ENCODE measurements at regions not wholly inside any gene's neighbourhood (a gene's known extent, or its start where the extent isn't known, plus 50 kb on each side); places are given as distances from the start of the nearest gene placed in this dataset.

DNA sequence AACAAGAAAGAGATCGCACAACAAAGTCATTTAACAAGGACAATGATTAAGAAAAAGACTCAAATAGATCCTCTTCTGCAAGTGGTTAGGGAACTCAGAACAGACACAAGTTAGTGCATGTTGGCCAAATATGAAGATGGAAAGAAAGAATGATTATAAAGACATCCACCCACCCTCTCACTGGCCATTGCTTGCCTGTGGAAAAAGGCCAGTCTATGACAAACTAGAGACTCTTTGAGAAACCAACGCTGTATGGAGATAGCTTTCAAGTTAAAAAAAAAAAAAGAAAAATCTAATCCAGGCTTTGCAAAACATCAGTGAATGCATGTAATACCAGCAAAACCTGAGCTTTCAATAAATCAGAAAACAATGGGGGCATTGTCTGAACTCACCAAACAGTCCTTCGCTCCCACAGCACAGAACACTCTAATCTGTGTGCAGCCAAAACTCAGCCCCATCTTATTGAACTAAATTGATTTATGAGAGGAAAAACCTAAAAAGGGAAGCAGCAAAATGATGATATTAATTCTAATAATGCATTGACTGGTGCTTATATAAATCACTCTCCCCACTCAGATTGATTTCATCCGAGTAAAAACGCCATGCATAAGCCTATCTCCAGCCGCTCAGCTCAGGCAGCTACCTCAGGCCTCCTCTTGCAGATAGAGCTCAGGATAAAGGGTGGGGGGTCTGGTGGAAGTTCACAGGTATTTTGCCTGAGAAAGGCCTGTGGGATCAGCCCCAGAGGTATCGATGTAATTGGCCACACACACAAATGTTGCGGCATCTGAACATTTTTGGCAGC lies 547.1 kb downstream of the CCDC171 start:
- no peak for DNase-seq

DNA sequence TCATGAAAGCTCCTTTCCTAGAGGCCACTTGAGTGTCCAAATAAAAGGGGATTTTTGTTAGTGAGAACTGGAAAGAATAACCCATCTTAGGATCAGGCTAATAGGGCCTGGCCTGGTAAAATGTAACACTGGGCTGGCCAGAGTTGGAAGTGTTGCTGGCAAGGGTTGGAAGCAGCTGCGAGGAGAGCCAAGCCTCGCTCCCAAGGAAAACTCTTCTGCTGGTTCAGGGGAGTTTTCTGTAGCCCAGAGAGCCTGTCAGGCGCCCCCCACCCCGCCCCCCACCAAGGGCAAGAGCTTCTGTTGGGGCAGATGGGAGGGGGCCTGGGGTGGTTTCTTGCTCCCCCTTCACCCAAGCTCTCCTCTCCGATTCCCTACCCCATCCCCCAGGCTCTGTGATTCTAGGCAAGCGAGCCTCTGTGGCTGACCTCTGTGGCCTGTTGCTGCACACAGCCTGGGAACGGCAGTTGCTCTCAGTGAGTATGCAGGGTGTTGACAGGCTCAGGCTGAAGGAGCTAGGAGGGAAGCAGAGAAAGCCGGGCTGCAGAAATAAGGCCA lies 547.8 kb downstream of the CCDC171 start:
- no peak for DNase-seq

DNA sequence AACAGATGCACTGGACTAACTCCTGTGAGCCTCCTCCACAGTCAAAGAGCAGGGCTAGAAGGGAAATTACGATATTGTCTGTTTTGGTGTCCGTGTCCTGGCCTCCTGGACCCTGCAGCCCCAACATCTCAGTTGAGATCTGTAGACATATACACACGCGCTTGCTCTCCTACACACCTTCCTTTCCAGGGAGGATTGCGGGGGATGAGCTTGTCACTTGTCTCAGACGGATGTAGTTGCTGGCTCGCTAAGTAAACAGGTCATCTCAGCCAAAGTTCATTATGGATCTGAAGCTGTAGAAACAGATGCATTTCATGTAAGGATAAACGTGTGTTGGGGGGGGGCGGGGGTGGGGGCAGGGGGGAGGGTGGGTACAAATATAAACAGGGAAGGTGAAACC lies 549.3 kb downstream of the CCDC171 start:
- DNase-seq, result no peak

DNA sequence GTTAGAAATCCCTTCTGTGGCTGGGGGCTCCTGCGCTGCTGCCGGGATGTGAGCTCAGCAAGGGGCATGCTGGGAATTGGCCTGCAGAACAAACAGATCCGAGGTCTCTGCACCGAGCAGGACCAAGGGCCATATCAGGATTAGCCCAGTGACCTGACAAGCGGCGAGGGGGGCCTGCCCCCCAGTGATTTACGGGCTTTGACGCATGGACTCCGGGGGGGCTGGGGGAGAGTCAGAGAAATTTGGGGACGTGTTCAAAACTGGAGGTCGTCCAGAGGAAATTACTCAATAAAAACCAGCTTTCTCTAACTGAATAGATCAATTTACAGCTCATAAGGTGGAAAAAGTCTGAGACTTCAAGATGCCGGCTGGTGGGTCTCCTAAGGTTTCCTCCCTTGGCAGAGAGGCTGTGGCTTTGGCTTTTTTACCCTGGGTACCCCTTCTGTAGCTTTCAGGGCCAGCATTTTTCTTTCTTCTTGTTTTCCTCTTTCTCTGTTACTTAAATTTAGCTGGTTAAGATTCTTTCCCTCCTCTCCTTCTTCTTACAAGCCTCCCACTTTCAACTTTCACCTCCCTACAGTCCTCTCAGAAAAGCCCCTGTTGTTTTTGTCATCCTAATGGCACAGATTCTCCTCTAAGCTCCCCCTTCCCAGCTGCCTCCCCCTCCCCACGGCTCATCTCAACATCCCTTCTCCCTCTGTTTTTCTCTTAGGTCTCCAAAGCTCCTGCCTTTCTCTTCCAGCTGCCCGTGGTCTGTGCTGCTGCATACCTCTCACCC lies 551.0 kb downstream of the CCDC171 start:
- no peak for DNase-seq

DNA sequence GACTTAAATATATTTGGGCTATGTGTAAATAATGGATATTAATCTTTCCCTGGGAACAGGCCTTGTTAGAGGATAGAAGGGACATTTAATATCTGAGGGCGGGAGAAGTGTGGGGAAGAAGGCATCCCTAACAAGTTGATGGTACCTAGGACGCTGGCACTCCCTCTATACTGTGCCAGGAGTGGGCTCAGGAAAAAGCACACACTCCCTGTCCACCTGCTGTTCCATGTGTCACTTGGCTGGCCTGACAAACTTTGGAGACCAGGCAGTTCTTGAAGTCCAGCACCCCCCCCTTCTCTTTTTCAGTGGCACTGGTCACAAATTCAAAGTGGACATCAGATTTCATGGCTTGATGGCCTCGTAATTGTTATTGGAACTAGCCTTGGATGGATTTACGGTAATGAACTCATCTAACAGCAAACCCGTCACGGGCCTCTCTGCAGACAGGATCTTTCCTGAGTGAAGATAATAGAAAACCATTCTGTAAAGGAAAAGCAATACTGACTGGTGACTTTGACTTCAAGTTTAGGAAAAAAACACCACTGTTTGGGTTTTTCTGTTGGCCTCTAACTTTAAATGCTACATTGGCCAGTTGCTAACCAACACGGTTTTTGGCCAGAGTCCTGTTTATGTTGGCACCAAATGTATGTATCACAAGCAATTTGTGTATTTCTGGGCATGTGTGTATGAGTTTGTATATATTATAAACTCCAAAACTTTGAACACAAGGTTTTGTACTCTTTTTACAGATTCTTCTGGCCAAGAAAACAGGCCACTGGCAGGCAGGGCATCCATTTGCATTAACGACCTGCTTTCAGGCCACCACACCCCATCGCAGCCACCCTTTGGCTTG lies 552.6 kb downstream of the CCDC171 start:
- no peak for DNase-seq

DNA sequence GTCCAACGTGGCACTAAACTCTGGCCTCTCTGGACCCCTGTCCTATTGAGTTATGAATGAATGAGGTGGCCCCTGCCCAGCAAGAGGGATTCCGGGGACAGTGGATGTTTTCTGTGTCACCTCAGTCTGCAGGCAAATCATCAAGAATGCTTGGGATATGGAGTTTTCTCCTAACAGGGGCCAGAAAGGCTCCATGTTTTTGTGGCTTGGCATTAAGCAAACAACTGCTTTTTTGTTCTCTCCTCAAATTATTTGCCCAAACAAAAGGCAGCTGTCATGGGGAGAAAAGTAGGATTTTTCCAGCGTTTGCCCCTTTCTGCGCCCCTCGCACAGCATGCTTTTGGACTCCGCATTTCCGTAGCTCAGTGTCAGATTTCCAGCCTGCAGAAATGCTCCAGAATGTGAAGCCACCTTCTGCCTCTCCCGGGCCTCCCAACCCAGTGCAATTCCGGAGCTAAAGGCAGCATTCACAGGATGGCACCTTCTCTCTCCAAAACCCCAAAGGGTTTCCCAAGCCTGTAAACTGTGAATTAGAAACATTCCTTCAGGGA lies 553.3 kb downstream of the CCDC171 start:
- no peak for DNase-seq

DNA sequence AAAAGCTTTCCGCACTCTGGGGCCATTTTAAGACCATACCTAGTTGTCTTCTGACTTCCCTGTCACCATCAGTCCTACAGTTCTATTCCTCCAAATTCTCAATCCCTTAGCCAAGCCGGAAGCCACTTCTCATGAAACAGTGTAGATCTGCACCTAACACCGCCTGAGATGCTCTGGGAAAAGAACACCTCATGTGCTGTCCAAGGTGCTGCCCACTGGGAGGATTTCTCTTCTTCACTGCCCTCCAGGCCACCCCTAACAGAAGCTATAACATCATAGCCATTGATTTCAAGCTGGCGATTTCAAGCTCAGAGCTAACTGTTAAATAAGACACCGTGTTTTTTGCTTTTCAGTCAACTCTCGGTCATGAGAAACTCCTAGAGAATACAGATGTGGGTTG lies 559.3 kb downstream of the CCDC171 start:
- DNase-seq, result no peak

DNA sequence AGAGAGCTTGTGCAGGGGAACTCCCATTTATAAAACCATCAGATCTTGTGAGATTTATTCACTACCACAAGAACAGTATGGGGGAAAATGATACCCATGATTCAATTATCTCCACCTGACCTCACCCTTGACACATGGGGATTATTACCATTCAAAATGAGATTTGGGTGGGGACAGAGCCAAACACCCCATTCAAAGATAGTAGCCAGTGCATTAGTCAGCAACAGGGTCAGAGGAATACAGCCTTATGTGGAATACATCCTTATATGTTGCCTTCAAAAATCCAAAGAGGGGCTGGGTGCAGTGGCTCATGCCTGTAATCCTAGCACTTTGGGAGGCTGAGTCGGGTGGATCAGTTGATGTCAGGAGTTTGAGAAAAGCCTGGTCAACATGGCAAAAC lies 563.2 kb downstream of the CCDC171 start:
- no peak for DNase-seq

DNA sequence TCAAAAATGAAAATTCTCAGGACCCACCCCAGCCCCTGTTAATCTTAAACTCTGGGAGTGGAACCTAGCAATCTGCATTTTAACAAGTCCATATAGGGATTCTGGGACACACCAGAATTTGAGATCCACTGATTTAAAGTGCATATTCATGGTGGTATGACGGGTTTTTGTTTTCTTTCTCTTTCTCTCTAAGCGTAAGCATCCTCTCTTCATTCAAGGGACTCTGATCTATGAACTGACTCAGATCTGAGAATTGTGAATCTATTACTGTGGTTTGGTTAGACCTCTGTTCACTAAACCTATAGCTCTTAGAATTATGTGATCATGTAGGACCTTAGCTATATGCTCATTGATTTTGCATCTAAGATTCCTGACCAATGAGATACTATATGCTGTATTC lies 565.2 kb downstream of the CCDC171 start:
- DNase-seq, result no peak

DNA sequence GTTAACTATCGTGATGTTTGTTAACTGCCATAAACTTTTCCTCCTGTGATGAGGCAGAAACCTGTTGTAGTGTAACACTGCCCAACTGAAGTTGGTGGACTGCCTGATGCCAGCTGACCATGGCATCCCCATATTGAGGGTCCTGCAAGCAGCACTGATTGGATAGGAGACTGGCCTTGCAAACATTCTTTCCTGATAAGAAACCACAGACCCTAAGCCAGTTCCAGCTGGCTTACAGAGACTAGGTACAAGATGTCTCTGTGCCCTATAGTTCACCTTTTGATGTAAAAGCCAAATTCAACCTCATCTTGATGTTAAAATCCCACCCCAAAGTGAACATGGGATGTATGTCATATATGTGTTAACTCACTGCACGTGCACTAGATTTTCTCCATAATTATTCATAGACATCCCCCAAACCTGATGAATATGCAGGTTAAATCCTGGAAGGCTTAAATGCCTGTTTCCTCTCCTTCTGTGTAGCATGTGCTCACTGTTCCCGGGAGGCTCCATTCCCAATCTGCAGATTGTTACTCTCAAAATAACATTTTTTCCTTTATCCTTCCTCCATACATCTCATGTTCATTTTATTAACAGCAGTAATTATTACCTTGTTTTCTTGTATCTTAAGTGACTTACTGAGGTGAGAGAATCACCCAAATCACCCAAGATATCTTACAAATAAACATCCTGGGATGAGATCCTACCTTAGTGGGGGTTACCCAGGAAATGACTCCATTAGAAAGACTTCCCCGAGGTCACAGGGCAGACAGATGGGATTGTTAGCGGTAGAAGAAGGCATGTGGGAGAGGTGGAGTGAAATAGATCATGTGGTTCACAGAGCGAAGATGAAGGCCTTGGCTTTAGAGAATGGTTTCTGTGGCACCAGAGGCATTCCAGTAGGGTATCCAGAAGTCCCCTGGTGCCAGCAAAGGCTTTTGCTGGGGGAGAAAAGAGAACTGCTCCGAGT lies 566.7 kb downstream of the CCDC171 start:
- no peak for DNase-seq

DNA sequence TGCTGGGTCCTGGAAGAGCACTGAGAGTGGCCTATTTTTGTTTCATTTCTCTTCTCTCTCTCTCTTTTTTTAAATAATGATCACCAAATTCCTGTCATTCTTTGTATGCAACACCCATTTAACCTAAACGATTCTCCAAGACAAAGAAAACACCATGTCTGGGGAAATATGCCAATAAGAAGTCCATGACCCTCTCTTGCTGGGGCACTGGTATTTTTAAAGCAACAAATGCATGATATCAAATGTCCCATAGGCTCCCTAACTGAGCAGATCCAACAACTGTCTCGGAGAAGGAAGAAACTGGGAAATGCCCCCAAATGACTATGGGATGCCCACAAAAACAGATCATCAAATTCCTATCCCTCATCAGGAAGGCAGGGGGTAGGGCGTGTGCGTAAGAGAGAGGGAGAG lies 567.4 kb downstream of the CCDC171 start:
- DNase-seq, result no peak

DNA sequence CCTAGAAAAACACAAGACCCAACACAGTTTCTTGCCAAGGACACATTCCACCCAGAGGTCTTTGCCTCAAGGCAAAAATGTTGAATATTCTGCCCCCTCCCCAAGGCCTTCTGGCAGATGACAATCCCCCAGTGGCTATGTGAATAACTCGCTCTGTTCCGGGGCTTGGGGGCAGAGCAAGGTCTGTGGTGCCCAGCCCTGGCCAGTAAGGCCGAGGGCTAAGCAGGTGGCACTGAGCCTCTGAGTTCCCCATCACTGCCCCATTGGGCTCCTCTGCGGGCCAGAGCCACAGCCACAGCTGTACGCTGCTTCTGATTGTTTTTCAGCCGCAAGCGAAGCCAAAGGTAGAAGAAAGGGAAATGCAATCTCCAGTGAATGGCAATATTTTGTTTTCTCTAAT lies 567.9 kb downstream of the CCDC171 start:
- DNase-seq, result no peak

DNA sequence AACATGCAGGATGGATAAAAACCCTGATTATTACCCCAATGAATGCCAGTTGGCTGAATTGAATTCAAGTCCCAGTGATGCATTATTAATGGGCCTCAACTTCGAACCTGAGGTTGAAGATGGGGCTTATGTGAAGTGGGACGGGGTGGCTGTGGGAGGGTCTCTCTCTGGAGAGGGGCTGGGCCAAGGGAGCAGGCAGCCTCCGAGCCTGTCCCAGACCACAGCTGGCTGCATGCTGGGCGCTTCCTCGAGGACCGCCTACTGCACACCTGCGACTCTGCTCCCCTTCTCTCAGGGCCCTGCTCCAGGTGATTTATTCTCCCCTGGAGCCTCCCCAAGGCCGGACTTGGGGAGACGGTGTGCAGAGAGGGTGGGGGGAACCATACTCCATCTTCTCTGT lies 568.3 kb downstream of the CCDC171 start:
- DNase-seq, result no peak

DNA sequence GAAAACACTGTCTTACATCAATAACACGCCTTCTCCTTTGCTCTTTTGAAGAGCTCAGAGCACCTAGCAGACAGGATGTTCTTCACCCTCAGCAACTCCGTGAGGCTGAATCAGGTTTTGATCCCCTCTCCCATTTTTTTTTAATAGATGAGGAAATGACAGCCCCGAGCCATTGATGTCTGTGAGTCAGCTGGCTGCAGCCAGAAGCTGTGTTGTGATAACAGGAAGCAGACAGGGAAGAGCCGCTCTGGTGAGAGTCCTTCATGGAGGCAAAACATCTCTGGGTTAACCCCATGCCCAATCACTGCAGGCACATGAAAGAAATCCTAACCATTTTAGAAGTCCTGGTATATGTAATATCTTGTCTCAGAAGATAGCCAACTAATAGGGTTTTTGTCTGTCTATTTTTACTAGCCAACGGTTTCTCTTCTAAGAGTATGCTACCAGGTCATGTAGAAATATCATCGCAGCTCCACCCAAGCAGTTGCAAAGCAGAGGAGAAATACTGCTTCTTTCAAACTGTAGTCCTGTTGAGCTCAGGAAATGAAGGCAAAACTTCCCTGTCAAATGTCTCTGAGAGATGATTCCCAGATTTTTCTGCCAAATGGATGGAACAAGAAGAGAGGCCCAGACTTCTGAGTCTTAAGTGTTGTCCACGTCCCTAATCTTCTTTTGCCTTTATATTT lies 568.9 kb downstream of the CCDC171 start:
- no peak for DNase-seq

DNA sequence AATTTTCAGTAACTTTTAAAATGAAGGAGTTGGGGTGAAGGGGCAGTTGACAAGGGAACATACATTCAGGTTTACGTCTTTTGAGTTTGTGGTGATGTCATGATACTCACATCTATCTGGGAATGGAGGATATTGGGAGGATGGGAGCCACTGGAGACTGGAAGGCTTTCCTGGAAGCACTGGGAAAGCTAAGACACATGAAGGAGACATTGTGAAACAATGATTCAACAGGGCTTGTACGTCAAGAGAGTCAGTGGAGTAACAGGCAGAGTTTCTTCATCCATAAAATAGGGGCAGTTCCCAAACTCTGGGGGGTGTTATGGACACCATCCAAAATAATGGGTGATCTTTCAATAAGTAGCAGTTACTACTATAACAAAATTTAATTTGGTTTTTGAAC lies 572.8 kb downstream of the CCDC171 start:
- no peak for DNase-seq

DNA sequence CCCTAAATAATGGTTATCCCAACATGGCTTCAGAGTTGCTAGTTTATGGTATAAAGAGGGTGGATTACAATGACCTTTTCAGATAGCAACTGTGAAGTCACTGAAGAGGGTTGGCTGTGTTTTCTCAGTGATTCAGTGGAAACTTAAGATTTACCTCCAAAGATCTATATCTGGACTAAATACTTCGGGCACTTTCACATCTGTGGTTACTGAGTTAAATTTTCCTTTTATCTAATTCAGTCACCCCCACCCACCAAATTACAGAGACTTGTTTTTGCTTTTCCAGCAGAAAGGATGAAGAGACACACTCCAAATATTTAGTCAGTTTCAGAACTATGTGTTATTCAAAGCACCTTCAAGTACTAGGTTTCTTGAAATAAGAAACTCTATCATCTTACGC lies 573.2 kb downstream of the CCDC171 start:
- no peak for DNase-seq

DNA sequence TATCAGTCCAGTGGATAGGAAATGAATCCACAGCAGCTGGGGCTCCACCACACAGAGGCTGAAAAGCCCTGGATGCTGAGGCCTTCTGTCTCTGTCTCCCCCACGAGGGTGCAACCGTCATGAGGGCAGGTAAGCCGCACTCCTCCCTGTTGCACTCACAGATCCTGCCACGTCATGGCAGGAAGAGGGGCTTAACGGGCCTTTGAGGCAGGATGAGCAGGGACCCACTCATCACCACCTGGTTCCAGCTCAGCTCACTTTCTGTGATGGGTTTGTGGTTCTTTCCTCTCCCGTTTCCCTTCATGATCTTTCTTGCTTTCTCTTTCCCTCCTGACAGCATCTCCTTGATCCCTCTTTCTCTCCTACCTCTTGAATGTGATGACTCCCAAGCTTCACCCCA lies 575.2 kb downstream of the CCDC171 start:
- DNase-seq, result no peak

DNA sequence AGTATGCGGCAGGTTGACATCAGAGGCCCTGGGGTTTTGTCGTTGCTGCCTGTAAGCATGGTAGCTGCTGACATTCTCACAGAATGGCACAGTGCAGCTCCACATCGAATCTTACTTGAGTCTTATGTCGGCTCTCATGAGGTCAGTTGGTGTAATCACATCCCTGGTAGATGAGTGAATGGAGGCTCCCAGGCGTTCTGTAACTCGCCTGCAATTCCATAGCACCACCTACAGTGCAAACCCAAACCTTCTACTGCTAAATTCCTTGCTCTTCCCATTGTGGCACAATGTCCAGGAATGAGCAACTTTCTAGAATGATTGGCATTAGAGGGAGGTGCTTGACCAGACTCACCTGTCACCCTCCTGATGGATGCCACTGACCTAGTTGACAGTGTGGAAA lies 578.4 kb downstream of the CCDC171 start:
- no peak for DNase-seq

DNA sequence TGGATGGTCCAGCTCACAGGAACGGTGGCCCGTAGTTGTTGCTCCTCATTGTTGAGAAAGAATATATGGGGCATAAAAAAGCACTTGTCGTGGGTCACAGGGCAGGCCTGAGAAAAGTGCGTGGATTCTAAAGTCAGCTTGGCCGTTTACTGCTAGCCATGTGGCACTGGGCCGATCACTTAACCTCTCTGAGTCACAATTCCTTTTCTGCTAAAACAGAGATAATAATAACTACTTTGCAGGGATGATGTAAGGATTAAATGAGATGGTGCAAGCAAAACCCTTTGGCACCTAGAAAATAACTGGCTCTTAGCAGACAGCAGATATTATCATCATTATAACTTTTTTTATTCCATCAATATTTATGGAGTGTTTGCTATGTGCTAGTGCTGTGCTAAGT lies 579.7 kb downstream of the CCDC171 start:
- no peak for DNase-seq

DNA sequence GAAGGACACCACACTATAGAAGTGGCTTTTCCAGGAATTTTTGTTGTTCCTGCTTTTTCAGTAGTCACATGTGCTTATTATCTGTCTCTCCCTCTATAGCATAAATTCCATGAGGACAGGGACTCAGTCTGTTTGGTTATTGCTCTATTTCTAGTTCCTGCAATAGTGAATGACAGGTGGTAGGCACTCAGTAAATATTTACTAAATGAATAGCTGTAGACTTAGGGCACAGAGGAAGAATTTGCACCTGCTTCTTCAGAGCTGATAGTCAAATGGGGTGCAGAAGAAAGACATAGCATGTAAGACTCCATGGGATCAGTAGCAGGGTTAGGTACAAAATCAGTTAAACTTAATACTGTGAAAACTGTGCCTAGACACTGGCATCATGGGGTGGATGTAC lies 580.2 kb downstream of the CCDC171 start:
- DNase-seq, result no peak

Data from stimulated activated naive CD4-positive, alpha-beta T cell (primary cell).